GM19351 (cell line): ENCODE measurements at regions not wholly inside any gene's neighbourhood (a gene's known extent, or its start where the extent isn't known, plus 50 kb on each side); places are given as distances from the start of the nearest gene placed in this dataset.
"Not testable (repeated sequence)": the region's sequence is repeated elsewhere in the genome, so short reads cannot be mapped to it uniquely, and the experiment has no call there.

Experiments used
- ATAC-seq: cut with Tn5 transposase; IDR thresholded peaks from one replicate; pipeline ENCODE4 v1.9.1; 2021; ENCODE audit warnings: mild to moderate bottlenecking, moderate library complexity; ENCODE audit not compliant: unreplicated experiment

DNA sequence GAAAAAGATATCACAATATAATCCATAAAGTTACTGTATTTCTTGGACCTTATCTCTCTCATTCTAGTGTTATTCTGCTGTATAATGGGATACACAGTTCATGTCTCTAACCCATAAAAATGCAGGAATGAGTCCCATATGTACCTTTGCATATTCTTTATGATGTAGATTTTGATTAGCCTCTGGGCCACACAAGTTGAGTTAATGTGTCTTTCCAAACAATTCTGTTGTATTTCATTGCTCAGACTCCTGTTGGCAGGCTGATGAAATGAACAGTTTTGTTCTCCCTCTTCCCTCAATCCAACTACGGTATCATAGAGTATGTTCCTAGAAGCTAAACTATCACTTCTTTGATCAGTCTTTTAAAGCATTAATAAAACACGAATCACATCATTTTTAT, 113.2 kb upstream of the SATB2 start:
- no peak for ATAC-seq

GRCh38 chr2:199569336-199569735, 111.6 kb upstream of the SATB2 start:
- no peak for ATAC-seq

DNA sequence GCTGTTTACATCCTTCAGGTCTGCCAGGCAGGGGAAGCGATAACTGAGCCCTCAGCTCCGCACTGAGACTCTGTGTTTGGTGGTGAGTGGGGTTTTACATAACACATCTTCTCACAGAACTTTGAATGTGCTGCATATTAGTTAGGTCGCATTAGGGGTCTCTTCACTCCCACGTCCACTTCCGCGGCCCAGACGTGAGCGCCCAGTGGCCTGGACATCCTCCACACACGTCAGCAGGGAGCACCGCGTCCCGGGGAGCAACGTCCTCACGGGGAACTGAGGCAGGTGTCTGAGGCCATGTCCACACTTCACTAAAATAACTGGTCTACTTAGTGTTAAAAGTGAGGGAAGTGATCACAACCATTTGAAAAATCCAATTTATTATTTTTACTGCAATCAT, 100.4 kb upstream of the SATB2 start:
- no peak for ATAC-seq

- no peak for ATAC-seq
Observed at GRCh38 chr2:199556527-199557285, 99.0 kb upstream of the SATB2 start.

GRCh38 chr2:199554026-199554425, 96.3 kb upstream of the SATB2 start:
- ATAC-seq, result no peak

GRCh38 chr2:199552141-199552540, 94.4 kb upstream of the SATB2 start:
- ATAC-seq, result no peak

GRCh38 chr2:199543606-199544172, 86.0 kb upstream of the SATB2 start:
- ATAC-seq, result no peak

GRCh38 chr2:199535445-199536177, 77.9 kb upstream of the SATB2 start:
- ATAC-seq, result peak; percentile 96

- not testable (repeated sequence) for ATAC-seq
Observed at GRCh38 chr2:199533873-199534272, 76.1 kb upstream of the SATB2 start.

- ATAC-seq, result no peak
Observed at GRCh38 chr2:199527071-199527470, 69.3 kb upstream of the SATB2 start.

DNA sequence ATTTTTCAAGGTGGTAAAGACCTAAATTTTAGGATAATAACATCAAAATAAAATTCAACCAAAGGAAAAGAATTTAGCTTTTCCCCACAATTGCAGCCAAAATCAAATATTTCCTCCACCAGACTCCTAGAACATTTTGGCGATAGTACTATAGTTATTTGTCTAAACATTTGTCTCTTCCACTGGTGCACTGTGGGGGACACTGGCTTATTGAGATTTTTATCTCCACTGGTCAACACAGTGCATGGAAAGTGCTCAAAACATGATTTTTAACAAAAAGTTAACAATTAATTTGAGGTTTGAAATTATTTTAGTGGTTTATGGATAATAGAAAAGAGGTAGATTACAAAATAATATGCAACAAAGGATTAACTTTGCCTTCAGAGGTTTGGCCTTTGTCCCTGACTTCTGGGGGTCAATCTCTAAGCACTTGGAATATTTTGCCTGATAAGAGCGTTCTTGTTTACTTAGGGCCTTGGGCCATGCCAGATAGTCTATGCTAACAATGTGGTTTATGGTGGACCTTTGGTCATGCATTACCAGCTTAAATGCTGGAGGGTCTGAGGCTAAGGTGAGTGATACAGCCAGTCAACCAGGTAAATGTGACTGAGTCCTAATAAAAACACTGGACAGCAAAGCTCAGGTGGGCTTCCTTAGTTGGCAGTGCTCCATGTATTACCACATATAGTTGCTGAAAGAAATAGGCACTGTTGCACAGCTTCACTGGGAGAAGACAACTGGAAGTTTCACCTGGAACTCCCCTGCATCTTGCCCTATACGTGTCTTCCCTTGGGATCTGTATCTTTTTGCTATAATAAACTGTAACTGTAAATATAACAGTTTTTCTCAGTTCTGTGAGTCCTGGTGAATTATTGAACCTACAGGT, 67.2 kb upstream of the SATB2 start:
- ATAC-seq, result no peak

DNA sequence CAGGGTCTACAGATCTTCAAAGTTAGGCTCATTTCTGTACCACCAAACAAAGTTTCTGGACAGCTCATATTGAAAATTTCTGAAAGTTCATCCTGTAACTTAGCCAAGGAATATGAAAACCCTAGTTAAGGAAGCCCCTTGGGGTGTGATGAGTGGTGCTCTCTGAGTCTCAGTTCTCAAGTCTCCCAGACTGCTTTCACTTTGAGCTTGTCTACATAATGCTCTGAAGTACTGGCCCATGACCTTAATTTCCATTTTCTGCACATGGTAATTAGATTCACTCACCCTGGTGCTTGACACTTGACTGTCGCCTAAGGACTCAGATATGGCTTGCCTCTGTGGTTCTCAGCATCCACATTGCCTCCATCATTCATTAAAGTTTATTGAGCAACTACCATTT, 51.7 kb upstream of the SATB2 start:
- peak; percentile 79 for ATAC-seq
